Brain microvascular endothelial cell (primary cell): ENCODE measurements at regions not wholly inside any gene's neighbourhood (a gene's known extent, or its start where the extent isn't known, plus 50 kb on each side); places are given as distances from the start of the nearest gene placed in this dataset.
A peak's percentile ranks its signal among the peaks of the same experiment; 100 is the strongest.

Experiments used
- DNase-seq: peaks from one replicate; pipeline ENCODE4 v3.0.0-alpha.2; 2020
- H3K27ac ChIP-seq: fragments of 250-450 bp; sonication (Bioruptor Pico); 2 replicates; pipeline ENCODE4 v1.5.1; 2020; ENCODE audit warnings: mild to moderate bottlenecking, moderate library complexity
- H3K27me3 ChIP-seq: fragments of 250-450 bp; sonication (Bioruptor Pico); replicated peaks from 2 replicates; pipeline ENCODE4 v1.5.1; 2020; ENCODE audit warnings: mild to moderate bottlenecking
- H3K36me3 ChIP-seq: fragments of 250-450 bp; sonication (Bioruptor Pico); replicated peaks from 2 replicates; pipeline ENCODE4 v1.5.1; 2020; ENCODE audit warnings: mild to moderate bottlenecking
- H3K4me3 ChIP-seq: 2 replicates; pipeline ENCODE4 v1.5.1; 2011; ENCODE audit warnings: low read depth, mild to moderate bottlenecking, control low read depth, low read length, moderate library complexity
- CTCF ChIP-seq: IDR thresholded peaks from 2 replicates; pipeline ENCODE4 v1.5.1; 2011; ENCODE audit warnings: low read depth, mild to moderate bottlenecking, moderate library complexity, low read length, control low read depth, inconsistent platforms; ENCODE audit errors: missing control alignments
- in situ Hi-C: cut with HindIII; loops from 2 replicates; pipeline ENCODE4 v1.10.0; 2017; ENCODE audit warnings: low sequenced_read_pairs, low pct_ligation_motif_present

- no peaks in the 10 kb centered on the region for H3K27me3 ChIP-seq
- no peak overlapping the region for H3K27ac ChIP-seq
- in situ Hi-C loops = no loop called here
- no peak for DNase-seq
- H3K36me3 ChIP-seq = no peaks in the 10 kb centered on the region
- H3K4me3 ChIP-seq = no peak overlapping the region
- no peak for TF ChIP-seq CTCF
Measured at GRCh38 chr18:46315161-46315560, 211.0 kb downstream of the HAUS1 start.

GRCh38 chr18:46318356-46318755 is 214.2 kb downstream of the HAUS1 start:
- no peak for DNase-seq
- Histone ChIP-seq H3K36me3 (no peaks in the 10 kb centered on the region), H3K27ac (no peak overlapping the region), H3K4me3 (no peak overlapping the region), H3K27me3 (no peaks in the 10 kb centered on the region)
- in situ Hi-C loops = no loop called here
- TF ChIP-seq CTCF = no peak

GRCh38 chr18:46319783-46320182 is 215.6 kb downstream of the HAUS1 start:
- Histone ChIP-seq H3K27me3 (no peaks in the 10 kb centered on the region), H3K27ac (no peak overlapping the region), H3K4me3 (no peak overlapping the region), H3K36me3 (no peaks in the 10 kb centered on the region)
- DNase-seq = no peak
- in situ Hi-C loops = no loop called here
- no peak for TF ChIP-seq CTCF

GRCh38 chr18:46320297-46320696 is 216.1 kb downstream of the HAUS1 start:
- in situ Hi-C loops = no loop called here
- no peak overlapping the region for H3K4me3 ChIP-seq
- TF ChIP-seq CTCF = peak; percentile 25
- no peak overlapping the region for H3K27ac ChIP-seq
- H3K27me3 ChIP-seq = no peaks in the 10 kb centered on the region
- no peaks in the 10 kb centered on the region for H3K36me3 ChIP-seq
- no peak for DNase-seq

GRCh38 chr18:46320928-46321711 is 216.9 kb downstream of the HAUS1 start:
- H3K4me3 ChIP-seq = no peak overlapping the region
- no peaks in the 10 kb centered on the region for H3K36me3 ChIP-seq
- no peaks in the 10 kb centered on the region for H3K27me3 ChIP-seq
- no peak for TF ChIP-seq CTCF
- no peak overlapping the region for H3K27ac ChIP-seq
- in situ Hi-C loops = no loop called here
- DNase-seq = peak; percentile 47

GRCh38 chr18:46321955-46322354 is 217.8 kb downstream of the HAUS1 start:
- no peak overlapping the region for H3K27ac ChIP-seq

More at GRCh38 chr18:46321955-46322354, 217.8 kb downstream of the HAUS1 start:
- in situ Hi-C loops = no loop called here
- Histone ChIP-seq H3K36me3 (no peaks in the 10 kb centered on the region), H3K27me3 (no peaks in the 10 kb centered on the region), H3K4me3 (no peak overlapping the region)
- DNase-seq = no peak
- no peak for TF ChIP-seq CTCF
